GM12872 (cell line): ENCODE measurements at regions not wholly inside any gene's neighbourhood (a gene's known extent, or its start where the extent isn't known, plus 50 kb on each side); places are given as distances from the start of the nearest gene placed in this dataset.

Experiments
- TF ChIP-seq, protein P1 (sequence below): IDR thresholded peaks from 3 replicates; pipeline ENCODE4 v1.5.1; 2011; ENCODE audit warnings: low read depth, mild to moderate bottlenecking, low read length, moderate library complexity; ENCODE audit not compliant: insufficient read depth

DNA sequence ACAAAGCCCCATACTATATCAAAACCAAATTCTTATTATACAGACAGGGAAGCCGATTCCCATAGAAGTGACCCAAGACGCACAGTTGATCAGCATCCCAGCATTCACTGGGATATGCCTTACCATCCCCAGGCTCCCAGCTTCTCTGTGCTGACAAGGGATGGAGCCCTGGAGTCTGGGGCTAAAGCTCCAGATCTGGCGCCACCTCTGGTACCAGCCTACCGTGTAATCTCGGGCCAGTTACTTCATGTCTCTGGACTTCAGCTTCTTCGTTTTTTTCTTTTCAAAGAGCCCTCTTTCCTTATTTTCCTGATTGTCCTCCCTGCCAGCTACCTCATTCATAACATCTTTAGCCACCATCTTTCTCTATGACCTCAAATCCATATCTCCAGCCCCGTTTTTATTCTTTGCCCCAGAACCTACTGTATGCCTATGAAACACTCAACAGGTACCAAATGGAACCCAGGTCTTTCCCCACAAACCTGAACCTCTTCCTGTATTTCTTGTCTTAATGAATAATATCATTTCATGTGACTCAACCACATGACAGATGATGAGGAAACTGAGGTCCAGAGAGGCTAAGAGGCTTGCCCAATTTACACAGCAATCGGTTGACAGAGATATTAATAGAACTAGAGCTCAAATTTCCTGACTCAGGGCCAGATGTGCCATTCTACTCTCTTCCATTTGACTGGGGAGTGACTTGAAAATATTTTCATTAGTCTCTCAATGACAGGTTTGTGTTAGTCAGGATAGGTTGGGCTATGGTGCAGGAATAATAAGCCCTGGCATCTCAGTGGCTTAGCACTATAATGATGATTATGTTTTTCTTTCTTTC, 85.4 kb upstream of the TLE3 start:
- TF ChIP-seq, protein P1, sequence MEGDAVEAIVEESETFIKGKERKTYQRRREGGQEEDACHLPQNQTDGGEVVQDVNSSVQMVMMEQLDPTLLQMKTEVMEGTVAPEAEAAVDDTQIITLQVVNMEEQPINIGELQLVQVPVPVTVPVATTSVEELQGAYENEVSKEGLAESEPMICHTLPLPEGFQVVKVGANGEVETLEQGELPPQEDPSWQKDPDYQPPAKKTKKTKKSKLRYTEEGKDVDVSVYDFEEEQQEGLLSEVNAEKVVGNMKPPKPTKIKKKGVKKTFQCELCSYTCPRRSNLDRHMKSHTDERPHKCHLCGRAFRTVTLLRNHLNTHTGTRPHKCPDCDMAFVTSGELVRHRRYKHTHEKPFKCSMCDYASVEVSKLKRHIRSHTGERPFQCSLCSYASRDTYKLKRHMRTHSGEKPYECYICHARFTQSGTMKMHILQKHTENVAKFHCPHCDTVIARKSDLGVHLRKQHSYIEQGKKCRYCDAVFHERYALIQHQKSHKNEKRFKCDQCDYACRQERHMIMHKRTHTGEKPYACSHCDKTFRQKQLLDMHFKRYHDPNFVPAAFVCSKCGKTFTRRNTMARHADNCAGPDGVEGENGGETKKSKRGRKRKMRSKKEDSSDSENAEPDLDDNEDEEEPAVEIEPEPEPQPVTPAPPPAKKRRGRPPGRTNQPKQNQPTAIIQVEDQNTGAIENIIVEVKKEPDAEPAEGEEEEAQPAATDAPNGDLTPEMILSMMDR: no peak

DNA sequence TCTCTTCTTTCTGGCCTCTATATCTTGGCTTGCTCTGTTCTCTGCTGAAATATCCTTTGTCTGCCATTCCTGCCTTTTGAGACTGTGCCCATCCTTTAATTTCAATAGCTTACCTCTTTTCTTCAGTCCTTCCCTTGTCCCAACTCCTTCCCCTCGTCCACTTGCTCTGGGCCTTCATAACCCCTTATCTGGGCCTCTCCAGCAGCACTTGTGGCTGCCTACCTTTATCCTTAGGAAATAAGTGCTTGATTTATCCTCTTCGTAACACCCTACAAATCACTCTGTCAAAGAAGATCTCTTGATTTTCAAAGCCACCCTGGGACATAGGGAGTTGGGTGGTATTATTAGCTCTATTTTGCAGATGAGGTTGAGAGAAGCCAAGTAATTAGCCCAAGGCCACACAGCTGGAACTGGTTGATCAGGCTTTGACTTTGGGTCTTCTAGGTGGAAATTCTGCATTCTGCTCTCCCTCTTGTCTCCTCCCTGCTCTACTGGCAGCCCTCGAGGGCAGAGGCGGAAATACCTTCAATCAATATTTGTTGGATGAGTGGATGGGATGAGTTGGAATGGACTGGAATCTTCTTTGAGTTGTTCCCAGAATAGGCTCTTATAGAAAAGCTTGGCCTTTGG, 84.0 kb upstream of the TLE3 start:
- TF ChIP-seq, protein P1: no peak

DNA sequence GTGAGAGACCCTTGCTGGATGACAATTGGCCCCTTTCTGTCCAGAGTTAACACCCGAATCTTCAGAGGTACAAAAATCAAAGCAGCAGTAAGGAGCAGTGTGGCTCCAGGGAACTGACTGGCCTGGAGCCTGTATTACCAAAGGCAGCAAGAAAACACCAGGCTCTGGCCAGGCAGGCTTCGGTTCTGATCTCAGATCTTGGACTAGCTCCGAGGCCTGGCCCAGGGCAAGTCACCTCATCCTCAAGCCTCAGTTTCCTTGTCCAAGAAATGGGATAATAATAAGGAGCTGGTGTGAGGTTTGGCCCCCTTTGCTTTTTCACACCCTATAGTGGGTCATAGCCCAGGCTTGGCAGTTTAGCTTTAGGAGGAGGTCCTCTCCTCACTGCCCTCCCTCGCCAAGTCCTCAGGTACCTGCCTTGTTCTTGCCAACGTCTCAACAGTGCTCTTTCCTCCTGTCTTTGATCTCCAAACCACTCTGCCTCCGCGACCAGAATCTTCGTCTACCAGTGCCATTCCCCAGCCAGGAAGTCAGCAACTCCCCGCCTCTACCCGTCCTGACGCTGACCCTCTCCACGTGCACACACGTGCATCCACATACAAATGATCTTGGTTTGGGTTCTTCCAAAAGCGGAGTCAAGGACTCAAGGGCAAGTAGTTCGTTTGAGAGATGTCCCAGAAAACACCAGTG, 82.6 kb upstream of the TLE3 start:
- TF ChIP-seq, protein P1: no peak

DNA sequence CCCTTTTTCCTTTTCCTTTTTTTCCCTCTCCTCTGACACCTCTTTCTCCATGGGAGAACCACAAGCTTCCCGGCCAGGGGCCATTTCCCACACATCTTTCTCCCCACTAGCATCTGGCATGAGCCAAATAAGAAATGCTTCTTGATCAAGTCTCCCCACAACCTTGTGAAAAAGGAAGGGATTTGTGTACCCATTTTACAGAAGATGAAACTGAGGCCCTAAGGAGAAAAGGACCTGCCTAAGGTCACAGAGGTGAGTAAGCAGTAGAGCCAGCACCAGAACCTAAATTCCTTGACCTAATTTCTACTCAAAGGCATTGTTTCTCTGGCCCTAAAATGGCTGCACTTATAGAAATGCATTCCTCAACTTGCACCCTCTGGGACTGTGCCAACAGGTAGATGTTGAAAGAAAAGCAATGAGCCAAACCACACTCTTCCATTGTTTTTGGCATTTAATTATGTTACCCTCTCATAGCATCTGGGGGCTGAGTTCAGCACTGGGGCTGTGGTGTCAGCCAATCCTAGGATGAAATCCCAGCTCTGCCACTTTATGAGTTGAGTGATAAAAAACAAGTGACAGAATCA, 81.7 kb upstream of the TLE3 start:
- TF ChIP-seq, protein P1: no peak

DNA sequence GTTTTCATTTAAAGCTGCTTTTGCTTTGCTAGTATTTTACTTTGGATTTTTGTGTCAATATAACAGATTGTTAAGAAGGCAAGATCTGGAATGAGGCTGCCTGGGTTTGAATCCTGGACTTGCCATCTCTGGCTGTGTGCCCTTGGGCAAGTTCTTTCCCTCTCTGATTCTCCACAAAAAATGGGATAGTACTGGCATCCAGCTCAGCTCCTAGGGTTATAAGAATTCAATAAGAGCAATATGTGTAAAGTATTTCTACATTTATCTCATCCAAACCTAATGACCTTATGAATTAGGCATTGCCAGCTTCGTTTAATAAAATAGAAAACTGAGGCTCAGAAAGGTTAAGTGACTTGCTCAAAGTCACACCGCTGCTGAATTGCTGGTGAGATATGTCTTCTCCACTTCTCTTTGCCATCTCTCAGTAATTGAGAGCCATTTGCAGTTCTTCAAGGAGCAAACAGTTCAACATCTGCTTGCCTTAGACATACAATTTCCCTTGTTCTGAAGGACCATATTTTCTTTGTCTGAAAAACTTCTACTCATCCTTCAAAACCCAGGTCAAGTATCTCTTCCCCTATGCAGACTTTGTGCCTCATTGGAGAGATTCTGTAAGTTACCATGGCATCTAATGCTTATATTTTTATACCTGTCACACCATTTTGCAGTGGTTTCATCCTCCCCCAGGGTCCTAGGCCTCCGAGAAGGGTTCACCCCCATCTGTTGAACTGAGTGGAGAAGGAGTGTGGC, 80.8 kb upstream of the TLE3 start:
- TF ChIP-seq, protein P1: no peak

DNA sequence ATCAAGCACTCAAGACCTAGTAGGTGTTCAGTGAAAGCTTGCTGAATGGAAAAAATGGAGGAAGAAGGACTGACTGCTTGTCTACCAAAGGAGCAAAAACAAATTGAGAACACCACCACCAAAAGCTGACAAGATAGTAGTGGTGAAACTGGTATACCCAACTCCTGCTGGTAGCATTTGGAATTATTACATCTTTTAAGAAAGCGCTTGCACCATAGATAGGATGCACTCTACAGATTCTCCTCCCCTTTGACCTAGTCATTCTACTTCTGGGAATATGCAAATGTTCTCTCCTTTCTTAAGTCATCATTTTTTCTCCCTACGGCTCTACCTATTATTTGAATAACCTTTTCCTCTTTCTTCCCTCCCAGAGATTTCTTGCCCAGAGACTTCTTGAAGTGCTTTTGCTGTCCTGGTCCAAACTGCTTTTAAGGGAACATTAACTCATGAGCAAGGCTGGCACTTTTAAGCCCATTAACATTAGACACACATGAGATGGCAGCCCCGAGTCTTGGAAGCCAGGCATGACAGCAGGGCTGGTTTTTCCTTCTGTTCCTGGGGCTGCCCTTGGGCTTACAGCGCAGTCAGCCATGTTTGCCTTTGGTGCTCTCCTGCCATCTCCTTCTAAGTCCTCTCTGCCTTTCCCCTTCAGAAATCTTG, 75.0 kb upstream of the TLE3 start:
- TF ChIP-seq, protein P1: peak; percentile 7; the same call in 1 of the 3 replicates
